ENCODE measurements at regions not wholly inside any gene's neighbourhood (a gene's known extent, or its start where the extent isn't known, plus 50 kb on each side); places are given as distances from the start of the nearest gene placed in this dataset.

DNA sequence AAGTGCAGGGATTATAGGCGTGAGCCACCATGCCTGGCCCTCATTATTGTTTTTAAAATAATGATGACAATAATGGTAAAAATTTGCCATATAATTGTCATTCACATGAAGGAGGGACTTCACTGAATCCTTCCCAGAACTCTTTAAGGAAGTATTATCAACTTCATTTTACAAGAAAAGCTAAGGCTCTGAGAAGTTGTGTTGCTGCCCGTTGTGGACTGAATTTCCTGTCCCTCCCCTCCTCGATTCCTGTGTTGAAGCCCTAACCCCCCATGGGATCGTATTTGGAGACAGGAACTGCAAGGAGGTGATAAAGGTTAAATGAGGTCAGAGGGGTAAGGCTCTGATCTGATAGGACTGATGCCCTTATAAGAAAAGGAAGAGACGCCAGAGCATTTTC is 458.0 kb downstream of the HAPSTR1 start:
- H3K27ac ChIP-seq (replicated peaks; ENCODE audit: low read length) = no peak overlapping the region
- no peak overlapping the region for H3K23ac ChIP-seq (ENCODE audit: low read depth, low read length, poor library complexity)
- no peaks in the 10 kb centered on the region for H3K27me3 ChIP-seq (ENCODE audit: control insufficient read depth in 3 of 3, insufficient read depth in 3 of 3, low read depth in 1 of 3, low read length in 3 of 3)
- no peak overlapping the region for H4K8ac ChIP-seq (ENCODE audit: low read depth, low read length)
- no peak overlapping the region for H2AK5ac ChIP-seq (ENCODE audit: low read depth, low read length)
- no peak overlapping the region for H4K91ac ChIP-seq (ENCODE audit: low read depth, low read length, poor library complexity)
- H3K4me1 ChIP-seq (ENCODE audit: control insufficient read depth in 2 of 2, insufficient read depth in 1 of 2, low read depth in 1 of 2, low read length in 2 of 2) = no peaks in the 10 kb centered on the region
- no peak overlapping the region for H2BK5ac ChIP-seq (ENCODE audit: low read length)
- no peak overlapping the region for H3K4me3 ChIP-seq (ENCODE audit: low read length in 2 of 2)
- WGBS, 2 donors (ENCODE audit: extremely low coverage in 2 of 2, insufficient read length in 2 of 2, insufficient replicate concordance in 1 of 2) = no CpG with 5 or more reads among the region's 5 CpGs
- H3K18ac ChIP-seq (ENCODE audit: low read length) = no peak overlapping the region
- H3K4ac ChIP-seq (ENCODE audit: low read length) = no peak overlapping the region
- no peak overlapping the region for H3K9ac ChIP-seq (ENCODE audit: low read depth, low read length, poor library complexity)
- no peak overlapping the region for H2BK15ac ChIP-seq (ENCODE audit: low read length)
- H2AFZ ChIP-seq (ENCODE audit: low read length) = no peak overlapping the region
- no peaks in the 10 kb centered on the region for H3K36me3 ChIP-seq (replicated peaks in 1 of 2; ENCODE audit: control insufficient read depth in 2 of 2, insufficient read depth in 2 of 2, low read length in 2 of 2)
- no peak for DNase-seq (ENCODE audit: low spot score)
- no peak overlapping the region for H2BK120ac ChIP-seq (ENCODE audit: low read depth, low read length)
- H2BK12ac ChIP-seq (ENCODE audit: low read length) = no peak overlapping the region
- H3K9me3 ChIP-seq (replicated peaks in 1 of 2; ENCODE audit: control insufficient read depth in 2 of 2, insufficient read depth in 1 of 2, low read depth in 1 of 2, low read length in 2 of 2) = no peaks in the 10 kb centered on the region
- no peak overlapping the region for H3K4me2 ChIP-seq (ENCODE audit: insufficient read depth, low read length, poor library complexity, severe bottlenecking)
- H3K14ac ChIP-seq (ENCODE audit: low read length) = no peak overlapping the region
- no peaks in the 10 kb centered on the region for H3K79me1 ChIP-seq (ENCODE audit: low read depth, low read length)

DNA sequence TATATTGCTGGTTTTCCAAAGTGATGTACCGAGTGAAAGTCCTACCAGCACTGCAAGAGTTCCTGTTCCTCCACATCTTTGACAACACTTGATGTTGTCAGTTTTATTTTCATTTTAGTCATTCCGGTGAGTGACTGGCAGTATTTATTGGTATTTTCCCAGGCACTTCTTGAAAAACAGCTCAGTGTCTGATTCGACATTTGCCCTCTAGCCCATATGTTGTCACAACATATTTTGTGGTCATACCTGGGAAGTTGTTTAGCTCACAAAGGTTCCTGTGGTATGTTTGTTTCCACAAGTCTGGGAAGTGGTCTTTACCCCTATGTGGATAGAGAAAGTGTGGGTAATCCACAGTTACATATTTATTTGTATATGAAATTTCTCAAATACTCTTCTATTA is 463.6 kb downstream of the HAPSTR1 start:
- no peaks in the 10 kb centered on the region for H3K79me1 ChIP-seq (ENCODE audit: low read depth, low read length)
- no peak overlapping the region for H3K9ac ChIP-seq (ENCODE audit: low read depth, low read length, poor library complexity)
- no CpG with 5 or more reads among the region's 3 CpGs for WGBS, 2 donors (ENCODE audit: extremely low coverage in 2 of 2, insufficient read length in 2 of 2, insufficient replicate concordance in 1 of 2)
- no peak overlapping the region for H2AK5ac ChIP-seq (ENCODE audit: low read depth, low read length)
- no peak overlapping the region for H2BK120ac ChIP-seq (ENCODE audit: low read depth, low read length)
- H3K4ac ChIP-seq (ENCODE audit: low read length) = no peak overlapping the region
- no peak for DNase-seq (ENCODE audit: low spot score)
- no peak overlapping the region for H3K18ac ChIP-seq (ENCODE audit: low read length)
- no peak overlapping the region for H3K14ac ChIP-seq (ENCODE audit: low read length)
- H3K27me3 ChIP-seq (ENCODE audit: control insufficient read depth in 3 of 3, insufficient read depth in 3 of 3, low read depth in 1 of 3, low read length in 3 of 3) = no peaks in the 10 kb centered on the region
- no peaks in the 10 kb centered on the region for H3K9me3 ChIP-seq (replicated peaks in 1 of 2; ENCODE audit: control insufficient read depth in 2 of 2, insufficient read depth in 1 of 2, low read depth in 1 of 2, low read length in 2 of 2)
- no peak overlapping the region for H4K8ac ChIP-seq (ENCODE audit: low read depth, low read length)
- H2BK15ac ChIP-seq (ENCODE audit: low read length) = no peak overlapping the region
- no peak overlapping the region for H2AFZ ChIP-seq (ENCODE audit: low read length)
- no peak overlapping the region for H2BK5ac ChIP-seq (ENCODE audit: low read length)
- H2BK12ac ChIP-seq (ENCODE audit: low read length) = no peak overlapping the region
- H4K91ac ChIP-seq (ENCODE audit: low read depth, low read length, poor library complexity) = no peak overlapping the region
- H3K27ac ChIP-seq (replicated peaks; ENCODE audit: low read length) = no peak overlapping the region
- no peak overlapping the region for H3K4me2 ChIP-seq (ENCODE audit: insufficient read depth, low read length, poor library complexity, severe bottlenecking)
- no peaks in the 10 kb centered on the region for H3K36me3 ChIP-seq (replicated peaks in 1 of 2; ENCODE audit: control insufficient read depth in 2 of 2, insufficient read depth in 2 of 2, low read length in 2 of 2)
- H3K23ac ChIP-seq (ENCODE audit: low read depth, low read length, poor library complexity) = no peak overlapping the region
- H3K4me1 ChIP-seq (ENCODE audit: control insufficient read depth in 2 of 2, insufficient read depth in 1 of 2, low read depth in 1 of 2, low read length in 2 of 2) = no peaks in the 10 kb centered on the region
- H3K4me3 ChIP-seq (ENCODE audit: low read length in 2 of 2) = no peak overlapping the region

DNA sequence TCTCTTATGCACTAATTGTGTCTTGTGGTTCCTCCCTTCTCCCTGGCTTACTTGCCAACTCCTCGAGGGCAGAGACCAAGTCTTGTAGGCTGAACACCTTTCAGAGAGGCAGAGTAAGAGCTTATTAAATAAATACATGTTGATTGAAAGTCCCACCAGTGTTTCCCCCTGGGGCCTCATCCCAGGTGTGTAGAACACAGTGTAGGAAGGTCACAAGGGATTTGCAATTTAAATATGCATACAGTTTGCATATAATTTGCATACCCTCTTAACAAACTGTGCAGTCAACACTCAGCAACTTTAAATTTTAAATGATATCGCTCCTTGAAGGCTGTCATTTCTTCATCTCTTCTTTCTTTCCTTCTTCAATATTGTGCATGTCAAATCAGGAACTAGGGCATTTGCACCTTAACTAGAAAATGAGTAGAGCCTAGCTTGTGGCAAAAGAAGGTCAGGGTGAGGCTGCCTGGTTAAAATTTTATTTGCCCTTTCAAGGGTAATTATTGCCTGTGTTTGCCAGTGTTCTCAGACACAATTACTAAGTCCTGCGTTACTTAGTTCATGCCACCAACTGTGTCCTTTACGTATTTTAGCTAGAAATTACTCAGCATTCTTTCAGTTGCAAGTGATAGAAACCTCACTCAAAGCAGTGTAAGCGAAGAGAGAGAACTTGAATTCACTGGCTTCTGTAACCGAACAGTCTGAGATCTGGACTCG is 465.7 kb downstream of the HAPSTR1 start:
- Histone ChIP-seq H3K27me3 (ENCODE audit: control insufficient read depth in 3 of 3, insufficient read depth in 3 of 3, low read depth in 1 of 3, low read length in 3 of 3) (no peaks in the 10 kb centered on the region), H2BK120ac (ENCODE audit: low read depth, low read length) (no peak overlapping the region), H3K18ac (ENCODE audit: low read length) (no peak overlapping the region), H2AFZ (ENCODE audit: low read length) (no peak overlapping the region), H4K91ac (ENCODE audit: low read depth, low read length, poor library complexity) (no peak overlapping the region), H3K9me3 (replicated peaks in 1 of 2; ENCODE audit: control insufficient read depth in 2 of 2, insufficient read depth in 1 of 2, low read depth in 1 of 2, low read length in 2 of 2) (no peaks in the 10 kb centered on the region), H4K8ac (ENCODE audit: low read depth, low read length) (no peak overlapping the region), H3K23ac (ENCODE audit: low read depth, low read length, poor library complexity) (no peak overlapping the region), H3K4me3 (ENCODE audit: low read length in 2 of 2) (no peak overlapping the region), H3K9ac (ENCODE audit: low read depth, low read length, poor library complexity) (no peak overlapping the region), H3K4me1 (ENCODE audit: control insufficient read depth in 2 of 2, insufficient read depth in 1 of 2, low read depth in 1 of 2, low read length in 2 of 2) (peaks cover 0 to 2% of the 10 kb centered on the region in 2 donors), H3K79me1 (ENCODE audit: low read depth, low read length) (no peaks in the 10 kb centered on the region), H3K36me3 (replicated peaks in 1 of 2; ENCODE audit: control insufficient read depth in 2 of 2, insufficient read depth in 2 of 2, low read length in 2 of 2) (no peaks in the 10 kb centered on the region), H3K27ac (replicated peaks; ENCODE audit: low read length) (no peak overlapping the region), H2BK12ac (ENCODE audit: low read length) (no peak overlapping the region), H3K4ac (ENCODE audit: low read length) (no peak overlapping the region), H2BK5ac (ENCODE audit: low read length) (no peak overlapping the region), H2BK15ac (ENCODE audit: low read length) (no peak overlapping the region), H3K14ac (ENCODE audit: low read length) (no peak overlapping the region), H3K4me2 (ENCODE audit: insufficient read depth, low read length, poor library complexity, severe bottlenecking) (no peak overlapping the region), H2AK5ac (ENCODE audit: low read depth, low read length) (no peak overlapping the region)
- no peak for DNase-seq (ENCODE audit: low spot score)
- no CpG with 5 or more reads among the region's 7 CpGs for WGBS, 2 donors (ENCODE audit: extremely low coverage in 2 of 2, insufficient read length in 2 of 2, insufficient replicate concordance in 1 of 2)

DNA sequence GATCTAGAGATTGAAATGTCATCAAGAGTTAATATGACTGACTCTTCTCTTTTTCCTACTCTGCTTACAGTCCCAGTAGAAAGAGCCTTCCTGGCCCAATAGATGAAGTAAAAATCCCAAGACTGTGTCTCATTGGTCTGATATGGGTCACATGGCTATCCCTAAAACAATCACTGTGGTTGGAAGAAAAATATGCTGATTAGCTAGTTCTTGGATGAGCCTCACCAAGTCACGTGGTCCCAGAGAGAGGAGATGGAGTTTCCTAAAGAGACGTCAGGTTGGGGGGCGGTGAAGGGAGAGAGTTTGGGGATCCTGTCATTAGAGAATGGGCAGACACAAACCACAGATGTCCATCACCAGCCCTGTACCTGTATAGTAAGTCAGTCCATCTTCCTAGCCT is 466.3 kb downstream of the HAPSTR1 start:
- Histone ChIP-seq H3K23ac (ENCODE audit: low read depth, low read length, poor library complexity) (no peak overlapping the region), H3K27me3 (ENCODE audit: control insufficient read depth in 3 of 3, insufficient read depth in 3 of 3, low read depth in 1 of 3, low read length in 3 of 3) (no peaks in the 10 kb centered on the region), H3K18ac (ENCODE audit: low read length) (no peak overlapping the region), H3K27ac (replicated peaks; ENCODE audit: low read length) (no peak overlapping the region), H3K4me3 (ENCODE audit: low read length in 2 of 2) (no peak overlapping the region), H2AFZ (ENCODE audit: low read length) (no peak overlapping the region), H3K4me2 (ENCODE audit: insufficient read depth, low read length, poor library complexity, severe bottlenecking) (no peak overlapping the region), H2AK5ac (ENCODE audit: low read depth, low read length) (no peak overlapping the region), H2BK5ac (ENCODE audit: low read length) (no peak overlapping the region), H3K79me1 (ENCODE audit: low read depth, low read length) (no peaks in the 10 kb centered on the region), H3K4ac (ENCODE audit: low read length) (no peak overlapping the region), H2BK15ac (ENCODE audit: low read length) (no peak overlapping the region), H3K36me3 (replicated peaks in 1 of 2; ENCODE audit: control insufficient read depth in 2 of 2, insufficient read depth in 2 of 2, low read length in 2 of 2) (no peaks in the 10 kb centered on the region), H3K9ac (ENCODE audit: low read depth, low read length, poor library complexity) (no peak overlapping the region), H2BK12ac (ENCODE audit: low read length) (no peak overlapping the region), H4K91ac (ENCODE audit: low read depth, low read length, poor library complexity) (no peak overlapping the region), H3K9me3 (replicated peaks in 1 of 2; ENCODE audit: control insufficient read depth in 2 of 2, insufficient read depth in 1 of 2, low read depth in 1 of 2, low read length in 2 of 2) (no peaks in the 10 kb centered on the region), H2BK120ac (ENCODE audit: low read depth, low read length) (no peak overlapping the region), H4K8ac (ENCODE audit: low read depth, low read length) (no peak overlapping the region), H3K4me1 (ENCODE audit: control insufficient read depth in 2 of 2, insufficient read depth in 1 of 2, low read depth in 1 of 2, low read length in 2 of 2) (peaks cover 0 to 3% of the 10 kb centered on the region in 2 donors), H3K14ac (ENCODE audit: low read length) (no peak overlapping the region)
- WGBS, 2 donors (ENCODE audit: extremely low coverage in 2 of 2, insufficient read length in 2 of 2, insufficient replicate concordance in 1 of 2) = no CpG with 5 or more reads among the region's 3 CpGs
- DNase-seq (ENCODE audit: low spot score) = no peak

Data from neuronal stem cell (in vitro differentiated cells).